ENCODE measurements at regions not wholly inside any gene's neighbourhood (a gene's known extent, or its start where the extent isn't known, plus 50 kb on each side); places are given as distances from the start of the nearest gene placed in this dataset.
A peak's percentile ranks its signal among the peaks of the same experiment; 100 is the strongest.

- 40% methylated on average over 4 of the region's 4 CpGs for WGBS
- Histone ChIP-seq H3K36me3 (ENCODE audit: insufficient read depth) (no peaks in the 10 kb centered on the region), H3K4me3 (ENCODE audit: low read depth, low read length) (no peak overlapping the region), H3K4me1 (ENCODE audit: insufficient read depth) (no peaks in the 10 kb centered on the region), H3K27ac (ENCODE audit: low read depth) (no peak overlapping the region)
- no peak for DNase-seq (ENCODE audit: extremely low spot score)
These were observed 525.5 kb downstream of the ZIC1 start for GRCh38 chr3:147934451-147935180.

GRCh38 chr3:147937341-147937740 is 528.2 kb downstream of the ZIC1 start:
- Histone ChIP-seq H3K27ac (ENCODE audit: low read depth) (no peak overlapping the region), H3K4me1 (ENCODE audit: insufficient read depth) (no peaks in the 10 kb centered on the region), H3K36me3 (ENCODE audit: insufficient read depth) (no peaks in the 10 kb centered on the region), H3K4me3 (ENCODE audit: low read depth, low read length) (no peak overlapping the region)
- no peak for DNase-seq (ENCODE audit: extremely low spot score)

- no peak for DNase-seq (ENCODE audit: extremely low spot score)
- no peak overlapping the region for H3K27ac ChIP-seq (ENCODE audit: low read depth)
- WGBS, result 87% methylated on average over 2 of the region's 2 CpGs
- H3K36me3 ChIP-seq (ENCODE audit: insufficient read depth), result no peaks in the 10 kb centered on the region
- no peaks in the 10 kb centered on the region for H3K4me1 ChIP-seq (ENCODE audit: insufficient read depth)
- H3K4me3 ChIP-seq (ENCODE audit: low read depth, low read length), result no peak overlapping the region
These were observed 528.7 kb downstream of the ZIC1 start for GRCh38 chr3:147937891-147938290.

DNA sequence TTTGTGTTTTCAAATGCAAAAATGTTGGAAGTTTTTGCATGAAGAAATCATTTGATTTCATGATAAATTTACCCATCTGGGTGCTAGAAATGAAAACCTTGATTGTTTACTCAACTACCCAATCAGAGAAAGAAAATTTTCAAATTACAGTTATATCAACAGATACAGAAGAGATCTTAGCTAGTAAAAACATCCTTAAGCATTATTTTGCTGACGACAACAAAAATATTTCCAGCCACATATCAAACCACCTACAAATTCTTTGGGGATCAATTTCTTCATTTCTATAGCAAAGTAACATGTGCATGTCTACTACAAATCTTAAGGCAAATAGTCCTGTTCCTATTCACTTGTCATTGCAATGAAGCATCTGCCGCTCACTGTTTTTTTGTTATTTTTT is 530.3 kb downstream of the ZIC1 start:
- no peak for DNase-seq (ENCODE audit: extremely low spot score)
- Histone ChIP-seq H3K4me1 (ENCODE audit: insufficient read depth) (no peaks in the 10 kb centered on the region), H3K36me3 (ENCODE audit: insufficient read depth) (no peaks in the 10 kb centered on the region), H3K4me3 (ENCODE audit: low read depth, low read length) (no peak overlapping the region), H3K27ac (ENCODE audit: low read depth) (no peak overlapping the region)
- WGBS, result 77% methylated on average over 2 of the region's 2 CpGs

- no peak overlapping the region for H3K27ac ChIP-seq (ENCODE audit: low read depth)
- H3K36me3 ChIP-seq (ENCODE audit: insufficient read depth), result no peaks in the 10 kb centered on the region
- H3K4me1 ChIP-seq (ENCODE audit: insufficient read depth), result no peaks in the 10 kb centered on the region
- WGBS, result 28% methylated on average over 7 of the region's 7 CpGs
- DNase-seq (ENCODE audit: extremely low spot score), result no peak
- no peak overlapping the region for H3K4me3 ChIP-seq (ENCODE audit: low read depth, low read length)
These were observed 530.7 kb downstream of the ZIC1 start for GRCh38 chr3:147939839-147940238.

DNA sequence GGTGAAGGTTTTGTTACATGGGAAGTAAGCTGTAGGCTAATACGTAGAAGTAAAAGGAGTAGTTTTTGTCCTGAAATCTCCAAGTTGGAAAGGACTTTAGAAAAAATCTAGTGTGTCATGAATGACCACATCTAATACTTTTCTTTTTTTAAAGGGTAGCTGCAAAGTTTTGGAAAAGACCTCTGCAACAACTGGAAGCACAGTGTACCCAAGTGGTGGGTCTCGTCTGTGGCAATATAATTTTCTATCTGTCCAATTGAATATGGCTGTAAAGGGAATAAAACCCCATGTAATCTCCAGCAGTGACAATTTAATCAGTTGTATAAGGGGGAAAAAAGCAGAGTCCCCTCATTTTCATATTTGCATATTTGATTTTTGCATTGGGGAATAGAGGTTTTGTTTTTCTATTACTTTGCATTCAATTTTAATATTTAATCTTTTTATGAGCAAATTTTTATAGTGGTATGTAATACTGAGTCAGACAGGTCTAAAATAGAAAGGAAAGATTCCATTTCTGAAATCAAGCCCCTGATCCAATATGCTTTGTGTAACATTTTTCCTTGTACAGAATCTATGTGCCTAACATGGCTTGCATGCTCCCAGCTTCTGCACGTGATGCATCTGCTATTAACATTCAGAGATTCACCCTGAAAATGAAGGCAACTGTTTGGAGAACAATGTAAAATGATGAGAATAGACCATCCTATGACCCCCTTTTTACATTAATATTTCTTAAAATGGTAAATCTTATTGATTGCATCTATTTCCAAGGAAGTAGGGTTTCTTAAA is 531.4 kb downstream of the ZIC1 start:
- Histone ChIP-seq H3K36me3 (ENCODE audit: insufficient read depth) (no peaks in the 10 kb centered on the region), H3K27ac (ENCODE audit: low read depth) (no peak overlapping the region), H3K4me1 (ENCODE audit: insufficient read depth) (no peaks in the 10 kb centered on the region), H3K4me3 (ENCODE audit: low read depth, low read length) (no peak overlapping the region)
- WGBS, result 68% methylated on average over 3 of the region's 3 CpGs
- no peak for DNase-seq (ENCODE audit: extremely low spot score)

DNA sequence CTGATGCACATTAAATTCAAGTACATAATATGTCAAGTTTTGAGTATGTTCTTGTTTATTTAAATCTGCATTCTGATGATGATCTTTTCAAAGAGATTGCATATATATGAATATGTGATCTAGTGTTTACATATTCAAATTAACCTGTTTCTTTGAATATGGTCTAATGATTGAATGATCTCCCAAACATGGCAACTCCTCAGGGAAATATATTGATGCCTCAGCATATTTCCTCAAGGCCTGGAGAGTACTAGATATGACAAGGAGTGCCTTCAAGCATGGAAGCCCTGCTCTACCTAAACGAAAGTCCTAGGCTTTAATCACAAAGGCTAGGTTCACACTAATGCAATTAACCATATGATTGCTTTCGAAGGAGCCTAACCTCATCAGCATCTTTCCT is 532.8 kb downstream of the ZIC1 start:
- 78% methylated on average over 2 of the region's 2 CpGs for WGBS
- Histone ChIP-seq H3K4me3 (ENCODE audit: low read depth, low read length) (no peak overlapping the region), H3K27ac (ENCODE audit: low read depth) (no peak overlapping the region), H3K36me3 (ENCODE audit: insufficient read depth) (no peaks in the 10 kb centered on the region), H3K4me1 (ENCODE audit: insufficient read depth) (no peaks in the 10 kb centered on the region)
- DNase-seq (ENCODE audit: extremely low spot score), result no peak

GRCh38 chr3:147943265-147943945 is 534.2 kb downstream of the ZIC1 start:
- no peaks in the 10 kb centered on the region for H3K4me1 ChIP-seq (ENCODE audit: insufficient read depth)
- 74% methylated on average over 2 of the region's 2 CpGs for WGBS
- H3K27ac ChIP-seq (ENCODE audit: low read depth), result no peak overlapping the region
- H3K36me3 ChIP-seq (ENCODE audit: insufficient read depth), result no peaks in the 10 kb centered on the region
- no peak for DNase-seq (ENCODE audit: extremely low spot score)
- no peak overlapping the region for H3K4me3 ChIP-seq (ENCODE audit: low read depth, low read length)

- no peaks in the 10 kb centered on the region for H3K4me1 ChIP-seq (ENCODE audit: insufficient read depth)
- no peaks in the 10 kb centered on the region for H3K36me3 ChIP-seq (ENCODE audit: insufficient read depth)
- 21% methylated on average over 4 of the region's 4 CpGs for WGBS
- no peak overlapping the region for H3K27ac ChIP-seq (ENCODE audit: low read depth)
- H3K4me3 ChIP-seq (ENCODE audit: low read depth, low read length), result peak overlapping the region; percentile 7
- DNase-seq (ENCODE audit: extremely low spot score), result no peak
These were observed 536.9 kb downstream of the ZIC1 start for GRCh38 chr3:147945968-147946519.

DNA sequence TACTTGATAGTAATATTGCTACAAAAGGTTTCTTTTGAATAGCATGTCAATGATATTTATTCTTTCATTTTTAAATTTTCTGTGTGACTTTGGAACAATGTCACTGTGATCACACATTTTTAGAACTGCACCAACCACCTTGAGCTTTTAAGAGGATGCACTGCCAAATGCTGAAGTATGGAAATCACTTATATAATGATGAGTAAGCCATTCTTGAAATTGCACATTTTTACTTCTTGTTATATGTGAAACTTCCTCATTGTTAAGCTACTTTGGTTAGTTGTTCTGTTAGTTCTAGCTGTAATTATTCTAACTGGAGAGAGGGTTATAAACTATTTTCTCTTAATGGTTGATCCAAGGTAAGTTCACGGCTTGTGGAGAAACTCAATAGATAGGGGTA is 547.5 kb downstream of the ZIC1 start:
- Histone ChIP-seq H3K4me1 (ENCODE audit: insufficient read depth) (no peaks in the 10 kb centered on the region), H3K4me3 (ENCODE audit: low read depth, low read length) (no peak overlapping the region), H3K36me3 (ENCODE audit: insufficient read depth) (no peaks in the 10 kb centered on the region), H3K27ac (ENCODE audit: low read depth) (no peak overlapping the region)
- no peak for DNase-seq (ENCODE audit: extremely low spot score)
- WGBS, result 92% methylated on average over 1 of the region's 1 CpG

DNA sequence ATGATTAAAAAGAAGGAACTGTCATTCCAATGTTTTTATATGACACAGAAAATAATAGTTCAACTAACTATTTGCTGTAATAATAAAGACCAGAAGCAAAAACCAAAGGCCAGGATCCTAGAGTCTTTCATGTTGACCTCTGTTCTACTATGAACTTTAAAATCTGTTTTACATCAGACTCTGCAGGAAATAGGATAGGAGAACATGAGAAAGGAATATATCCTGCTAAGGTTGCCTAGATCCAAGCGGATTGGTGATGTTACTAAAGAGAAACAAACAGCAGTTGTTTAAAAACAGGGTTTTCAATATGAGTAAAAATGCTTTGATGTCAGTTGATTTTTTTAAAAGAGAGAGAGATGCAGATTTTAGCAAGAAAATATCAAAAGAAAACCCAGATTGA is 549.6 kb downstream of the ZIC1 start:
- no peaks in the 10 kb centered on the region for H3K4me1 ChIP-seq (ENCODE audit: insufficient read depth)
- 67% methylated on average over 1 of the region's 1 CpG for WGBS
- DNase-seq (ENCODE audit: extremely low spot score), result no peak
- no peak overlapping the region for H3K27ac ChIP-seq (ENCODE audit: low read depth)
- H3K36me3 ChIP-seq (ENCODE audit: insufficient read depth), result no peaks in the 10 kb centered on the region
- no peak overlapping the region for H3K4me3 ChIP-seq (ENCODE audit: low read depth, low read length)

DNA sequence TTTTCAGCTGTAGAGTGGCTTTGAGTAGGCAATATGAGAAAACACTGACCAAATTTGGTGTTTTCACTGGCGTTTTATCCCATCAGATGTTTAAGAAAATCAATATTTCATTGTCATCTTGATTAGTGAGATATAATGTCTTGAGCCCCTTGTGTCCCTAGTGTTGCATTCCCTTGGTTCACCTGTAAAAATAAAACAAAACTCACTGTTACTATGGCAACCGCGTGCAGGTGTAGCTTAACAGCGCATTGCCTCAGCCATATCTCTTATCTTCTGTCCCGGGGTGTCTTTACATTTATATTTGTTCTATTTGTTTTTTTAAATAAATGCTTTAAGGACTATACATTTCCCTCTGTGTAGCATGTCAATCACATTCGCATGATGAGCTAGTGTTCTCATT is 551.6 kb downstream of the ZIC1 start:
- 73% methylated on average over 6 of the region's 6 CpGs for WGBS

GRCh38 chr3:147962408-147963164 is 553.4 kb downstream of the ZIC1 start:
- H3K36me3 ChIP-seq (ENCODE audit: insufficient read depth), result no peaks in the 10 kb centered on the region
- H3K4me3 ChIP-seq (ENCODE audit: low read depth, low read length), result no peak overlapping the region
- 53% methylated on average over 5 of the region's 5 CpGs for WGBS
- H3K27ac ChIP-seq (ENCODE audit: low read depth), result no peak overlapping the region
- H3K4me1 ChIP-seq (ENCODE audit: insufficient read depth), result no peaks in the 10 kb centered on the region
- no peak for DNase-seq (ENCODE audit: extremely low spot score)

More for the DNA sequence above, 551.6 kb downstream of the ZIC1 start:
- H3K27ac ChIP-seq (ENCODE audit: low read depth), result no peak overlapping the region
- H3K4me1 ChIP-seq (ENCODE audit: insufficient read depth), result no peaks in the 10 kb centered on the region
- DNase-seq (ENCODE audit: extremely low spot score), result no peak
- no peaks in the 10 kb centered on the region for H3K36me3 ChIP-seq (ENCODE audit: insufficient read depth)
- no peak overlapping the region for H3K4me3 ChIP-seq (ENCODE audit: low read depth, low read length)
